Activated CD4-positive, CD25-positive, alpha-beta regulatory T cell (primary cell): ENCODE measurements at regions not wholly inside any gene's neighbourhood (a gene's known extent, or its start where the extent isn't known, plus 50 kb on each side); places are given as distances from the start of the nearest gene placed in this dataset.

ENCODE experiments used
- DNase-seq, 4 experiments: peaks; one replicate each; lab custom pipeline; 2025; lab: John Stamatoyannopoulos, UW

GRCh38 chr3:182725372-182726251, 67.7 kb upstream of the ATP11B start:
- DNase-seq, result no peak

GRCh38 chr3:182726258-182727142, 66.8 kb upstream of the ATP11B start:
- no peak for DNase-seq

- no peak for DNase-seq
Observed at GRCh38 chr3:182728238-182728637, 65.1 kb upstream of the ATP11B start.

- DNase-seq, result no peak
Observed at GRCh38 chr3:182729903-182730674, 63.2 kb upstream of the ATP11B start.

GRCh38 chr3:182730675-182731042, 62.6 kb upstream of the ATP11B start:
- no peak for DNase-seq

- no peak for DNase-seq
Observed at GRCh38 chr3:182731764-182732163, 61.5 kb upstream of the ATP11B start.

GRCh38 chr3:182732232-182733015, 60.9 kb upstream of the ATP11B start:
- no peak for DNase-seq

- no peak for DNase-seq
Observed at GRCh38 chr3:182735672-182736071, 57.6 kb upstream of the ATP11B start.

GRCh38 chr3:182737825-182738224, 55.5 kb upstream of the ATP11B start:
- no peak for DNase-seq

GRCh38 chr3:182738583-182739411, 54.5 kb upstream of the ATP11B start:
- DNase-seq, result no peak

- DNase-seq, result no peak
Observed at GRCh38 chr3:182739619-182740018, 53.7 kb upstream of the ATP11B start.

GRCh38 chr3:182740710-182741109, 52.6 kb upstream of the ATP11B start:
- DNase-seq, result no peak

- no peak for DNase-seq
Observed at GRCh38 chr3:182741214-182741613, 52.1 kb upstream of the ATP11B start.
